ENCODE measurements at regions not wholly inside any gene's neighbourhood (a gene's known extent, or its start where the extent isn't known, plus 50 kb on each side); places are given as distances from the start of the nearest gene placed in this dataset.

DNA sequence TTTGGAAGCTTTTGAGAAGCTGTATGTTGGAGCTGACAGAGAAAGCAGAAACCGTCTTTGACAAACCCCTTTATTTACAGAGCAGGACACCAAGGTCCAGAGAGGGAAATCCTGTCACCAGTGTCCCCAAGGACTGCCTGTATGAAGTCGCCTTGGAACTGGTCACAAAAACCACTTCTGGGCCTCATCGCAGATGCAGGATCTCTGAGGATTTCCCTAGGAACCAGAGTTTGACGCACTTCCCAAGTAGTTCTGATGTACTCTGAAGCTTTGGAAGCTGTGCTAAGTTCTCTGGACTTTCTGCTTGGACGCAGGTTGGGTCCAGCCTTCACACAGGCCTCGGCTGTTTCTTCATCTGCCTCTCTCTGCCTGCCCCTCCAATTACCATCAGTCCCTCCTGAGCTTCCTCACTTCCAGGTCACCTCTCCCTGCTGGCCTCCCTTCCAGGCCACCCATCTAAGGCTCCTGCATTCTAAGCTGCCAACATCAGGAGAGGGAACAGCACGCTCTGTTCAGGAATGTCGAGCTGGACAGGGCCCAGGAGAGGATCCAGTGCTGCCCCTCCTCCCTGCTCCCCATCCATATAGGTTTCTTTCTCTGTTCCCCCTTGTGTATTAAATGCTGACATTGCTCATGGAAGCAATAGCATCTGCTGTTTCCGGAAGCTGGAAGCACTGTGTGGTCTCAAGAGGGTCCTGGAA, 270.8 kb downstream of the OPA1 start (continued):
- TF ChIP-seq, protein P1, sequence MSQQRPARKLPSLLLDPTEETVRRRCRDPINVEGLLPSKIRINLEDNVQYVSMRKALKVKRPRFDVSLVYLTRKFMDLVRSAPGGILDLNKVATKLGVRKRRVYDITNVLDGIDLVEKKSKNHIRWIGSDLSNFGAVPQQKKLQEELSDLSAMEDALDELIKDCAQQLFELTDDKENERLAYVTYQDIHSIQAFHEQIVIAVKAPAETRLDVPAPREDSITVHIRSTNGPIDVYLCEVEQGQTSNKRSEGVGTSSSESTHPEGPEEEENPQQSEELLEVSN (IDR thresholded peaks at IDR 0.05) = no peak
- TF ChIP-seq SP4 (IDR thresholded peaks at IDR 0.05; ENCODE audit: low read length) = no peak

Data from H1 (cell line).